Endothelial cell of umbilical vein (primary cell): ENCODE measurements at regions not wholly inside any gene's neighbourhood (a gene's known extent, or its start where the extent isn't known, plus 50 kb on each side); places are given as distances from the start of the nearest gene placed in this dataset.

ENCODE experiments used
- BruUV-seq: library from RNA; stranded (reverse); fragments of 400-500 nt; replicated peaks from 2 replicates; lab custom pipeline; 2021; lab: Mats Ljungman, UMichigan
- CTCF ChIA-PET: fragments of 300-600, 350-600 bp; sonication (Branson Sonifier 250); formaldehyde crosslinking; loops from one replicate; lab custom pipeline; 2021; ENCODE audit warnings: antibody characterized with exemption, inconsistent platforms; lab: Charles Lee
- POLR2A ChIA-PET: fragments of 300-600, 350-600 bp; sonication (Branson Sonifier 250); formaldehyde crosslinking; loops from one replicate; lab custom pipeline; 2021; ENCODE audit warnings: antibody characterized with exemption, inconsistent platforms; lab: Charles Lee
- DNase-seq: peaks from one replicate; pipeline ENCODE4 v3.0.0-alpha.2; 2011; ENCODE audit warnings: low read depth, low spot score
- FAIRE-seq: peaks from 2 replicates; lab custom pipeline; 2011; peaks lifted over from hg19 to GRCh38; lab: Jason Lieb, UNC
- H2AFZ ChIP-seq: 2 replicates; pipeline ENCODE4 v1.6.0; 2012; ENCODE audit warnings: low read depth, low read length, control low read depth, inconsistent platforms
- H3K27ac ChIP-seq: 2 replicates; pipeline ENCODE4 v1.5.1; 2011; ENCODE audit warnings: low read depth, mild to moderate bottlenecking, control low read depth, low read length, moderate library complexity; ENCODE audit not compliant: insufficient read depth
- H3K27me3 ChIP-seq, 2 experiments: 2 replicates each; pipeline versions ENCODE4 v1.6.0 to v1.6.1; 2011; ENCODE audit warnings: low read length in 2 of 2, mixed read lengths in 1 of 2; ENCODE audit not compliant: control insufficient read depth in 2 of 2, insufficient read depth in 2 of 2
- H3K36me3 ChIP-seq, 2 experiments: 2 replicates in 1 of 2; 3 replicates in 1 of 2; pipeline ENCODE4 v1.5.1; 2011; ENCODE audit warnings: low read length in 2 of 2, mild to moderate bottlenecking in 1 of 2, moderate library complexity in 1 of 2; ENCODE audit not compliant: control insufficient read depth in 2 of 2, insufficient read depth in 2 of 2; ENCODE audit errors: extremely low read depth in 1 of 2
- H3K4me1 ChIP-seq: 3 replicates; pipeline ENCODE4 v1.5.1; 2011; ENCODE audit warnings: mild to moderate bottlenecking, low read length; ENCODE audit not compliant: control insufficient read depth, insufficient read depth; ENCODE audit errors: extremely low read depth
- H3K4me2 ChIP-seq: 2 replicates; pipeline ENCODE4 v1.6.1; 2011; ENCODE audit warnings: low read length, control low read depth, mixed read lengths; ENCODE audit not compliant: insufficient read depth
- H3K4me3 ChIP-seq, 3 experiments: fragments of 200-600 bp in 1 of 3; sonication (generic), shearing (Covaris generic) in 1 of 3; replicated peaks in 1 of 3; 2 replicates each; pipeline ENCODE4 v1.5.1; 2011 to 2016; ENCODE audit warnings: control low read depth in 3 of 3, low read length in 3 of 3, mild to moderate bottlenecking in 2 of 3, inconsistent platforms in 1 of 3, low read depth in 1 of 3, moderate library complexity in 1 of 3; ENCODE audit not compliant: insufficient read depth in 1 of 3
- H3K79me2 ChIP-seq: 2 replicates; pipeline ENCODE4 v1.6.0; 2012; ENCODE audit warnings: low read length, inconsistent platforms; ENCODE audit not compliant: control insufficient read depth, insufficient read depth
- H3K9ac ChIP-seq: replicated peaks from 2 replicates; pipeline ENCODE3; 2011; ENCODE audit warnings: low read length, control low read depth; ENCODE audit not compliant: insufficient read depth; ENCODE audit errors: extremely low read depth
- H3K9me1 ChIP-seq: replicated peaks from 3 replicates; pipeline ENCODE4 v1.6.0; 2011; ENCODE audit warnings: mild to moderate bottlenecking, low read length; ENCODE audit not compliant: control insufficient read depth, insufficient read depth; ENCODE audit errors: extremely low read depth
- H3K9me3 ChIP-seq: replicated peaks from 2 replicates; pipeline ENCODE4 v1.5.1; 2012; ENCODE audit warnings: low read length, inconsistent platforms; ENCODE audit not compliant: control insufficient read depth, insufficient read depth
- H4K20me1 ChIP-seq: replicated peaks from 2 replicates; pipeline ENCODE3; 2011; ENCODE audit warnings: mild to moderate bottlenecking, low read length; ENCODE audit not compliant: control insufficient read depth, insufficient read depth; ENCODE audit errors: extremely low read depth
- CTCF ChIP-seq, 2 donors: IDR thresholded peaks; 1 replicate in 1 of 2; 2 replicates in 1 of 2; pipeline ENCODE4 v1.5.1; 2011; ENCODE audit warnings: low read length in 2 of 2, mild to moderate bottlenecking in 2 of 2, moderate library complexity in 2 of 2, control low read depth in 1 of 2, inconsistent platforms in 1 of 2, low read depth in 1 of 2; ENCODE audit not compliant: insufficient read depth in 1 of 2; ENCODE audit errors: extremely low read depth in 1 of 2
- EZH2 ChIP-seq: IDR thresholded peaks from 2 replicates; pipeline ENCODE4 v1.6.1; 2012; ENCODE audit warnings: borderline replicate concordance, low read depth, mild to moderate bottlenecking, moderate library complexity, low read length, inconsistent platforms; ENCODE audit not compliant: severe bottlenecking
- FOS ChIP-seq: IDR thresholded peaks from 2 replicates; pipeline ENCODE4 v1.6.1; 2011; ENCODE audit warnings: mild to moderate bottlenecking, low read length, moderate library complexity, borderline replicate concordance; ENCODE audit not compliant: insufficient read depth
- GATA2 ChIP-seq: IDR thresholded peaks from 2 replicates; pipeline ENCODE4 v1.7.0; 2011; ENCODE audit warnings: low read depth, mild to moderate bottlenecking, moderate library complexity, mixed read lengths, low read length; ENCODE audit not compliant: insufficient read length, insufficient read depth
- JUN ChIP-seq: IDR thresholded peaks from 2 replicates; pipeline ENCODE4 v1.6.1; 2011; ENCODE audit warnings: borderline replicate concordance, low read depth; ENCODE audit not compliant: insufficient read length, insufficient read depth
- MAX ChIP-seq: IDR thresholded peaks from 2 replicates; pipeline ENCODE4 v1.6.1; 2011; ENCODE audit not compliant: insufficient read depth, insufficient read length
- MYC ChIP-seq: IDR thresholded peaks from one replicate; pipeline ENCODE4 v1.6.1; 2011; ENCODE audit warnings: mild to moderate bottlenecking, low read depth, low read length
- POLR2A ChIP-seq: IDR thresholded peaks from 2 replicates; pipeline ENCODE4 v1.6.1; 2012; ENCODE audit warnings: low read depth, mild to moderate bottlenecking, control low read depth, low read length
- POLR2AphosphoS5 ChIP-seq: IDR thresholded peaks from 2 replicates; pipeline ENCODE4 v1.6.1; 2012; ENCODE audit warnings: low read depth, mild to moderate bottlenecking, control low read depth, low read length, moderate library complexity; ENCODE audit not compliant: insufficient read depth
- dilution Hi-C: fragments of 300-500 bp; cut with MboI; formaldehyde crosslinking; loops from one replicate; pipeline ENCODE4 v1.15.0; 2019; ENCODE audit warnings: low sequenced_read_pairs; ENCODE audit not compliant: extremely low pct_ligation_motif_present
- intact Hi-C: fragments of 100-400 bp; cut with micrococcal nuclease; formaldehyde crosslinking; loops from one replicate; pipeline ENCODE4 v1.10.0; 2022

- no peaks in the 10 kb centered on the region for H3K9me1 ChIP-seq
- H3K4me3 ChIP-seq = no peak overlapping the region
- no TSS peak for BruUV-seq
- H2AFZ ChIP-seq = no peak overlapping the region
- TF ChIP-seq GATA2 = no peak
- no peak for TF ChIP-seq EZH2
- no peak for TF ChIP-seq JUN
- no peak for TF ChIP-seq POLR2A
- TF ChIP-seq POLR2AphosphoS5 = no peak
- no peak for TF ChIP-seq MAX
- TF ChIP-seq CTCF (IDR thresholded peaks at IDR 0.05; ENCODE audit: extremely low read depth in 1 of 2, insufficient read depth in 1 of 2, low read depth in 1 of 2, low read length in 2 of 2) = no peak
- no peak for TF ChIP-seq MYC
- no peak for TF ChIP-seq FOS
- FAIRE-seq = no peak
- no peaks in the 10 kb centered on the region for H3K4me1 ChIP-seq
- no peaks in the 10 kb centered on the region for H3K27me3 ChIP-seq
- POLR2A ChIA-PET = no interaction called here
- dilution Hi-C loops = no loop called here
- H3K36me3 ChIP-seq = no peaks in the 10 kb centered on the region
- H3K4me2 ChIP-seq = no peak overlapping the region
- H3K9ac ChIP-seq = no peak overlapping the region
- no peaks in the 10 kb centered on the region for H4K20me1 ChIP-seq
- H3K9me3 ChIP-seq = no peaks in the 10 kb centered on the region
- no peaks in the 10 kb centered on the region for H3K79me2 ChIP-seq
- no peak for DNase-seq
- CTCF ChIA-PET = no interaction called here
- intact Hi-C loops = no loop called here
- H3K27ac ChIP-seq = no peak overlapping the region
Measured at GRCh38 chr3:13258280-13258679, 161.8 kb downstream of the NUP210 start.
